GM10248 (cell line): ENCODE measurements at regions not wholly inside any gene's neighbourhood (a gene's known extent, or its start where the extent isn't known, plus 50 kb on each side); places are given as distances from the start of the nearest gene placed in this dataset.

Source experiments
- CTCF ChIA-PET: fragments of 300-600 bp; sonication (Branson Sonifier 250); formaldehyde crosslinking; extraction: SDS; loops from one replicate; lab custom pipeline; 2021; ENCODE audit warnings: antibody characterized with exemption; lab: Yijun Ruan, JAX
- POLR2A ChIA-PET: fragments of 350-650 bp; sonication (Branson Sonifier 250); formaldehyde crosslinking; extraction: SDS; loops from one replicate; lab custom pipeline; 2020; ENCODE audit warnings: antibody characterized with exemption; lab: Yijun Ruan, JAX
- DNase-seq: peaks from one replicate; pipeline ENCODE4 v3.0.0; 2012; ENCODE audit errors: extremely low spot score
- TF ChIP-seq, protein P1 (sequence below): IDR thresholded peaks from 2 replicates; pipeline ENCODE4 v1.5.1; 2012; ENCODE audit warnings: mild to moderate bottlenecking, low read depth; ENCODE audit errors: extremely low read depth, missing control alignments, control extremely low read depth

DNA sequence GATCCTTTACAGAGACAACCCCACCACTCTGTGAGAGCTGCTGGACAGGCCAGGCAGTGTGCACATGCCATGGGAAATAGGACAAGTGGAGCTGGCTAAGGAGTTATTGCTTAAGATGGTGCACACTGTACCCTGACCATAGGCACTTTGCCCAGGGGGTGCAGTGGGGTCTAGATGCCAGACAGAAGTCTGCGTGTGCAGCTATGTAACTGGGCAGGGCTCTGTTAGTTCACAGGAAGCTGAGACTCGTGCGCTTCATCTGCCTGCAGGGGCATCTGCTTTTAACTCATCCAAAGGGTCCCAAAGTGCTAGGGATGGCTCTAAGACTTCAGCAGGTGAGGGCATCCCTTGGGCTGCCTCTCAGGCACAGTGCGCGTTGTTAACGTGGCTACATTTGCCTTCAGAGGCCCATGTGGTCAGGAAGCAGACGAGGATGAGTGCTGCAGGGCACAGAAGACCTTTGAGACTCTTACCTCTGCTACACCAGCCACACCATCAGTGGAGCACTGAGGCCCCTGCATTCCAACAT is 77.7 kb upstream of the GPR26 start:
- CTCF ChIA-PET = interaction anchor here (0.9 kb wide), 1 partner anchor 10 kb away, joined by 4 read pairs; no protein-coding TSS in a partner anchor

DNA sequence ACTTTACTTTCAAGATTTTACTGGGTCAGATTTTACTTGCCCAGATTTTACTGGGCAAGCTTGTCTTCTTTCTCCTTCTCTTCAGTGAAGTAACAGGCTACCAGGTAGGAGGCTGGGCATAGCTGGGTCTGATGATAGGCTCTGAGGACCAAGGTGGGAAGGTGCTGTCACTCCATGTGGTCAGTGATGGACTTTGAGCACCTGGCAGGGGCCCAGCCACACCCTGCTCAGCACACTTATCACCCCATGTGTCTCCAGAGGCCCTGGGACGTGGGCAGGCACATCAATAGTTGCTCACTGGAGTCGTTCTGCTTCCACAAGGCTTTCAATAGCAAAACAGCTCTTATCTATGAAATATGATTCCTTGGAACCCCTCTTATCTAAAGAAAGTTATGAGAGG is 70.5 kb upstream of the GPR26 start:
- POLR2A ChIA-PET = no interaction called here
- TF ChIP-seq, protein P1, sequence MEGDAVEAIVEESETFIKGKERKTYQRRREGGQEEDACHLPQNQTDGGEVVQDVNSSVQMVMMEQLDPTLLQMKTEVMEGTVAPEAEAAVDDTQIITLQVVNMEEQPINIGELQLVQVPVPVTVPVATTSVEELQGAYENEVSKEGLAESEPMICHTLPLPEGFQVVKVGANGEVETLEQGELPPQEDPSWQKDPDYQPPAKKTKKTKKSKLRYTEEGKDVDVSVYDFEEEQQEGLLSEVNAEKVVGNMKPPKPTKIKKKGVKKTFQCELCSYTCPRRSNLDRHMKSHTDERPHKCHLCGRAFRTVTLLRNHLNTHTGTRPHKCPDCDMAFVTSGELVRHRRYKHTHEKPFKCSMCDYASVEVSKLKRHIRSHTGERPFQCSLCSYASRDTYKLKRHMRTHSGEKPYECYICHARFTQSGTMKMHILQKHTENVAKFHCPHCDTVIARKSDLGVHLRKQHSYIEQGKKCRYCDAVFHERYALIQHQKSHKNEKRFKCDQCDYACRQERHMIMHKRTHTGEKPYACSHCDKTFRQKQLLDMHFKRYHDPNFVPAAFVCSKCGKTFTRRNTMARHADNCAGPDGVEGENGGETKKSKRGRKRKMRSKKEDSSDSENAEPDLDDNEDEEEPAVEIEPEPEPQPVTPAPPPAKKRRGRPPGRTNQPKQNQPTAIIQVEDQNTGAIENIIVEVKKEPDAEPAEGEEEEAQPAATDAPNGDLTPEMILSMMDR = no peak
- CTCF ChIA-PET = interaction anchor here (1.0 to 1.9 kb wide), 2 partner anchors 13 to 14 kb away, joined by 3 to 4 read pairs; no protein-coding TSS in a partner anchor
- no peak for DNase-seq

More for the DNA sequence above, 77.7 kb upstream of the GPR26 start:
- POLR2A ChIA-PET = no interaction called here
- DNase-seq = no peak
- TF ChIP-seq, protein P1 = no peak

DNA sequence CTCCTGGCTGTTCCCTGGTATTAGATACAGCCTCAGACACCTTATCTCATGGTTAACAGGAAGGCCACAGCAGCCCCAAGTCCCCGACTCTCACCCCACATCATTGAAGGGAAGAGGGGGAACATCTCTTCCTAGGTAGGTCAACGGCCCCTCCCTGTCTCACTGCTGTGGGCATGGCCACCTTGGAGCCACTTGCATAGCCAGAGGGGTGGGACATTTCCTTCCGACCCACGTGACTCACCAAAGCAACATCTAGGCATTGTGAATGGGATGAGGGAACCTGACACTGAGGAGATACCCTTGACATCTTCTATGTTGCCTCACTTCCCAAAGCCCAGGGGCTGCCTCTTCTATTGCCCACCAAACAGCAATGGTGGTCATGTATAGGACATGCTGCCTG is 68.5 kb upstream of the GPR26 start:
- ChIA-PET CTCF (interaction anchor here (1.0 to 1.4 kb wide), 2 partner anchors 9 to 15 kb away, joined by 4 to 5 read pairs; no protein-coding TSS in a partner anchor), POLR2A (no interaction called here)
- DNase-seq = no peak
- TF ChIP-seq, protein P1 = no peak

DNA sequence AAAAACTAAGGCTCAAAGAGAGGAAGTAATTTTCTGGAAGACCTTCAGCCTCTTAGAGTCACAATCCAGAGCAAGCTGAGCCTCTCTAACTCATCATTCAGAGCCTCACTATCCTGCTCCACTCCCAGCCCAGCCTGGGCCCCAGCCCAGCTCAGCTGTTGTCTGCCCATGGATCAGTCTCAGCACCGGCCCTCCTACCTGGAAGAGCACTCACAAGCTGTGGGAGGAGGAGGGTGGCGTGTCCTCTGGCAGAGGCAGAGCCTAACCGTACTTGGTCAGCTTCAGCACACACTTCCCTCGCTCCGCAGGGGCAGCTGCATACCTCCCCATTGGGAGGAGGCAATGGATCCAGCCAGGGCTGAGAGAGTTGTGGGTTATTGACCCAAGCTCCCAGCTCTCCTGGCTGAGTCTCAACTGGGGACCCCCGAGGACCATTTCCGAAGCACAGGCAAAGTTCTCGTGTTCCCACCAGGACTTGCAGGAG is 66.7 kb upstream of the GPR26 start:
- DNase-seq = no peak
- TF ChIP-seq, protein P1 = no peak
- POLR2A ChIA-PET = no interaction called here
- CTCF ChIA-PET = interaction anchor here (1.2 to 1.9 kb wide), 5 partner anchors 8 to 368 kb away, joined by 3 to 6 read pairs (median 4); no protein-coding TSS in a partner anchor

DNA sequence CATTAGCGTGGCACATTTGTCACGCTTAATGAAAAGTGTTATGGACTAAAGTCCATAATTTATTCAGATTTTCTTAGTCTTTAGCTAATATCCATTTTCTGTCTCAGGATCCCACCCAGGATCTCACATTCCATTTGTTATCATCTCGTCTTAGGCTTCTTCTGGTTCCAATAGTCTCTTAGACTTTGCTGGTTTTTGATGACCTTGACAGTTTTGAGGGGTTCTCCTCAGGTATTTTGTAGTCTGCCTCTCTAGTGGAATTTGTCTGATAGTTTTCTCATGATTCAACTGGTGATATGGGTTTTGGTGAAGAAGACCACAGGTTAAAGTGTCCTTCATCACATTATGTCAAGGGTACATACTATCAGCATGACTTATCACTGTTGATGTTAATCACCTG is 66.0 kb upstream of the GPR26 start:
- TF ChIP-seq, protein P1 = no peak
- no peak for DNase-seq
- POLR2A ChIA-PET = no interaction called here
- CTCF ChIA-PET = interaction anchor here (1.2 to 1.9 kb wide), 3 partner anchors 8 to 368 kb away, joined by 3 to 6 read pairs (median 5); no protein-coding TSS in a partner anchor

DNA sequence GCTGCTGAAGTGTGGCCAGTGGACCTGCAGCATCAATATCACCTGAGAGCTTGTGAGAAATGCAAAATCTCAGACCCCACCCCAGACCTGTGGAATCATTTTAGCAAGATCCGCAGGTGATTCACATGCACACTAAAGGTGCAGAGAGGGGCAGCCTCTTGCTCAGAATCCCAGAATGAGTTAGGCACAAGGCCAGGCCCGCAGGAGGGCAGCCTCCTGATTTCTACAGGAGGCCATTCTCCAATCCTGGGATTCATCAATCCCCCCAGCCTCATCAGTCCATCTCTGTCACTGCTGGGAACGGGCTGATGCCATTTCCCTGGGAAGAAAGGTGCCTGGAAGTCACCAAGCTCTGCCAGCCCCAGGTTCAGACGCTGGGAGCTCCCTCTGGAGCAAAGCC is 63.0 kb upstream of the GPR26 start:
- ChIA-PET POLR2A (no interaction called here), CTCF (interaction anchor here (0.9 to 1.3 kb wide), 2 partner anchors 21 to 23 kb away, joined by 3 read pairs; no protein-coding TSS in a partner anchor)
- TF ChIP-seq, protein P1 = no peak
- DNase-seq = no peak
